Hindlimb muscle (tissue), 1 donor: ENCODE measurements at regions not wholly inside any gene's neighbourhood (a gene's known extent, or its start where the extent isn't known, plus 50 kb on each side); places are given as distances from the start of the nearest gene placed in this dataset.

Experiments used
- DNase-seq: peaks from one replicate; pipeline ENCODE4 v3.0.0-alpha.2; 2013

DNA sequence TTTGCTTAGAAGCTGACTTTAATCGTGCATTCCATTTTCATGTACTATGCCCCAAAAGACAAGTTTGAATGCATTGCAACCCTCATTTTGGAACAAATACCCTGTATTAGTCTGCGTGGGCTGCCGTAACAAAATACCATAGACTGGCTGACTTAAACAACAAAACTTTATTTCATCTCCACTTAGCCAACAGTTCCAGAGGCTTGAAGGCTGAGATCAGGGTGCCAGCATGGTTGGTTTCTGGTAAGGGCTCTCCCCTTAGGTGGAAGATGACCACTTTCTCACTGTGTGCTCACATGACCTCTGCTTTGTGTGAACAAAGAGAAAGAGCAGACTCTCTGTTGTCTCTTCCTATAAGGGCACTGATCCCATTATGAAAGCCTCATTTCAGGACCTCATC lies 431.7 kb upstream of the MAP3K7 start:
- no peak for DNase-seq

DNA sequence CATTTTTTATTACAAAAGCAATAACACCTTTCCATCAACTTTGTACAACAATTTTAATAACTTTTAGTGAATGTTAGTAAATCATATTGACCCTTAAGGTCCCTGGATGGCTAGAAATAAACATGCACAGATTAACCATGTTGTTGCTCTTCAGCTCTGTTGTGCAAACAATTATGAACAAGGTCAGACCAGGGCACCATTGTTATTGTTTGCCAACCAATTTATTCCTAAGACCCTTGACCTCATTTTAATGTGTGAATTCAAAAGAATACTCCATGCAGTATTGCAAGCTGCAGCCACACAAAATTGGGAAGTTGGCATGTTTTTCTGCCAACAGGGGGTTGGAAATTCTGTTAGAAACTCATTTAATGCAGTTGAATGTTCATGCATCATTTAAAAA lies 426.6 kb upstream of the MAP3K7 start:
- no peak for DNase-seq

DNA sequence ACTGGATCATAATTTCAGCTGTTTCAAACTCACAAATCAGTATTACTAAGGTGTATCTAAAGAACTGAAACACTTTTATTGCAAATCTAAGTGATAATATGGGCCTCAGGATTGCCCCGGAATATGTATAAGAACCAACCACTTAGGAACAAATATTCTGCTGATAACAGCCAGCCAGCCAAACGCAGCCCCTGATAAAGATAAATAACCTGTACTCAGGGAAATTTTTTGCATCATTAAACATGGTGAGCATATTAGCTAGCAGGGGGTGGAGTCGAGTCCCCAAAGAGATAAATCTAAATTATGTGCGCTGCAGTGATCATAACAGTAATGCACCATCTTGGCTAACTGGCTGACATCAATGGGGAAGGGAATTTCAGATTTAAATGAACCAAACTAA lies 410.2 kb upstream of the MAP3K7 start:
- DNase-seq = no peak

DNA sequence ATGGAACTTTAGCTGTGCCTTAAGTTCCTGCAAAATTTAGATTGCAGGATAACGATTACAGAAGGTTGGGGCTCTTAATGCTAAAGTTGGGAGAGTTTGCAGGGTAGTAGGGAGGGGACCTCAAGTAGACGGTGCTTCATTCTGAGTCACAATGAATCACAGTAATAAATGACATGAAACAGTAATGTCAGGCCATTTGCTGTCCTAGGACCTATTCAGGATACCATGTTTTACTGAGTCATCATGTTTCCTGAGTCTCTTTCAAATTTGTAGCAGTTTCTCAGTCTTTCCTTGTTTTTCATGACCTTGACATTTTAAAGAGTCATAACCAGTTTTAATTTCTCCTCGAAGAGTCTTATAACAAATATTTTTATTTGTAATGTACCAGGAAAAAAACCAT lies 406.9 kb upstream of the MAP3K7 start:
- DNase-seq = no peak

DNA sequence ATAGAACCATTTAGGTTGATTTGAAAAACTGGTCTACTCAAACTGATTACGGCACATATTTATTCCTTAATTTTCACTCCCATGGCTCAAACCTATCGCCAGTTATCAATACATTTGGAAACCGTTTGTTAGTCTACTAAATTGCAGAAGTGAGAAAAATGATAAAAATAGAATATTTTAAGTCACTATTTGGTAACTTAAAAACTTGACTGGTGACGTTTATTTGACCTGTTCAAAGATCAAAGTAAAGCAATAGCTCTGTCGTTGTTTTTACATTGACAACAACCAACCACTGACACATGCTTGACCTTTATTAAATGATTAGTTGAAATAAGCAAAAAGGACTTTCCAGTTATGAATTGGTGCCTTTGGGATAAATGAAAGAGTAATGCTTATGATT lies 402.9 kb upstream of the MAP3K7 start:
- DNase-seq = no peak

DNA sequence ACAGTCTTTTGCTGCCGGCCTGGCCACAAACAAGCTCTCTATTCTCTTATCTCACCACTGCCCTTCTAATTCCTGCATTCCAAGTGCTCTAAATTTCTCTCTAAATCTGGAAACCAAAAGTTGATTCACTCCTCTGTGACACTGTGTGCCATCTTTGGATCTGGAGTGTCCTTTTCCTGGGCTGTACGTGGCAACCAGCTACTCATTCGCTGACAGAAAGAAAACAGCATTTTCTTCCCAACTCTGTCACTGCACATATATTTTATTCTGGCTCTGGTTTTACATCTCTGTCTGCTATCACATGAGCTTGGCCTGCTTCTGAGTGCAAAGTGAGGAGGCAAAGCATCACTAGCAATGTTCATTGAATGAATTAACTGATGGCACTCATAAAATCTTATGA lies 397.2 kb upstream of the MAP3K7 start:
- DNase-seq = no peak

DNA sequence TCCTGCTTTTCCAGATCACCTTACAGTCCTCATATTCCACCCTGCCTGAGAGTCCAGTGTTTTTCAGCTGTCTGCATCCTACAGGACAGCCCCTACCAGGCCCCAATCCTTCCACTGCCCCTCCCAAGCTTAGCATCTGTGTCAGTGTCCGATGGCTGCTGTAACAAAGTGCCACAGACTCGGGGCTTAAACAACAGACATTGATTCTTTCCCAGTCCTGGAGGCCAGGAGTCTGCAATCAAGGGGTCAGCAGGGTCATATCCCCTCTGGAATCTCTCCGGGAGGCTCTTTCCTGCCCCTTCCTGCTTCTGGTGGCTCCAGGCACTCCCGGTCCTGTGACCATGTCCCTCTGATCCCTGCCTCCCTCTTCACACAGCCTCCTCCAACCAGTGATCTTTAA lies 396.6 kb upstream of the MAP3K7 start:
- DNase-seq = no peak

DNA sequence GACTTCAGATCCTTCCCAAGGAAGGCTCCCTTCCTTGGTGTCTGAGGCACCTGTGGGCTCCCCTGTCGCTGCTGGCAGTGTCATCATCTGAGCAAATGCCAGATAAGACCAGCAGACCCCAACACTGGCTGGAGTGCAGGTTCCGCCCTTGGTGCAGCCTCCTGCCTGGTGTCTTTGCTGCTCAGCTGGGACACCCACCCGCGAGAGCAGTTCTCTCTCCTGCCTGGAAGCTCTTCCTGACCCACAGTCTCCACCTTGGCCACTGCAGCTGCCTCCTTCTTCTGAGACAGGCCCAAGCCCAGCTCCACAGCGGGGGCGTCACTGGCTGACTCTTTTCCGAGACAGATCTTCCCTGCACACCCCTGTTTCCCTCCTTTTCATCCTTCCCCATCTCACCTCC lies 395.7 kb upstream of the MAP3K7 start:
- no peak for DNase-seq

DNA sequence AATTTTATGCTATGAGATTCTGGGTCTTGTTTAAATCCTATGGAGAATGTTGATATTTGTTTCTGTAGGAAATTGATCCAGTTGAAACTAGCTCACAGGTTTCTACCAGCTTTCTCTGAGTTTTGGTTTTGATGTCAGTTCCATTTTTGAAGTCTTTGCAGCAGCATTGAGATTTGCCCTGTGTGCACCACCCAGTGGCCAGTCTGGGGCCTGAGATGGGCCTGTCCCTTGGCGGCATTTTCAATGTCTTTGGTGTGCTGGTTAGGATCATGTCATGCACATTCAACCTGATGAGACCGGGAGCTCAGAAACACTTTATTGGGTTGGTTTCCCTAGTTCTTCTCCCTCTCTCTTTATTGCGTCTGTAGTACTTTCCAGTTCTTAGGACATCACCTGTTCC lies 395.2 kb upstream of the MAP3K7 start:
- DNase-seq = no peak

DNA sequence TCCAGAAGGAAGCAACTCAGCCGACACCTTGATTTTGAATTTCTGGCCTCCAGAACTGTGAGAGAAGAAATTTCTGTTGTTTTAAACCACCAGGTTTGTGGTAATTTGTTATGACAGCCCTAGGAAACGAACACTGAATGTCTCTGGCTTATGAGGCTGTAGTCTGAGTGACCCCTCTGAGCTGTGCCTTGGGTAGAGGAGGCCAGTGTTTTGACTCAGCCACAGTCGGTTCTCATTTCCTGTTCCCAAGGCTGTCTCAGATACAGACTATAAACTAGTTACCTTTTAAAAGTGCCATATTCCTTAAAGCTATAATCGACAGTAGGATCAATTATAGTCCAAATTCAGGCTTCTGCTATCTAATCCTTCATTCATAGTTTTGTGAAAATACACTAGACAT lies 391.2 kb upstream of the MAP3K7 start:
- no peak for DNase-seq

DNA sequence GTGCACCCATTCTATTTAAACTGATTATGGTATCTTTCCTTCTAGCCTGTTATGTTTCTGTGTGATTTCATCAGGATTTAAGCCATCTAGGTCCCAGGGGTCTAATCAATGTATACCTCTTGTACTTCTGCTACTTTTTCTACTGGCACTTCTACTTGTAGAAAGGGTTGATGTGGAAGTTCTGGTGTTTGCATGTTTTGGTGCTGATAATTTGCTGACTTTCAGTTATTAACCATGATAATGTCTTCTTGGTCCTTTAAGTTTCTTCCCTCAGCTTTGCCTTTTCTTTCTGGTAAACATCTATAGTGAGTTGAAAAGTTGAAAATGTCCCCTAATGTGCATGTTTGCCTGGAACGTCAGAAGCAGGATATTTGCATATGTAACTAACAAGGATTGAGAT lies 390.6 kb upstream of the MAP3K7 start:
- no peak for DNase-seq

DNA sequence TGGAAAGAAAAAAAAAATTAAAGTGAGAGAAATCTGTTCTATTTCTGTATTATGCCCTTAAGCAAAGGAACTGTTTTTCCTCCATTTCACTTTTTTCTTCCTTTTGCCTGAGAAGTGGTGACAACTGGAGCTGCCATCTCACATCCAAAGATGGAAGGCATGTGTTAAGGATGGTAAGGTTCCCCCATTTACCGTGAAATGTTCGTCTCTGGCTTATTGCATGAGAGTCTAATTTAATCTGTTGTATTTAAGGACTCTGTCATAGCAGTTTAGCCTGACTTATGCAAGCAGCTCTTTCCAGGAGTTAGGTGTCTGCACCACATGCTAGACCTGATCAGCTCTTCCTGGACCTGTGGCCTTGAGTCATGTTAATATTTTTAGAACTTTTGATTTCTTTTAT lies 389.5 kb upstream of the MAP3K7 start:
- no peak for DNase-seq

DNA sequence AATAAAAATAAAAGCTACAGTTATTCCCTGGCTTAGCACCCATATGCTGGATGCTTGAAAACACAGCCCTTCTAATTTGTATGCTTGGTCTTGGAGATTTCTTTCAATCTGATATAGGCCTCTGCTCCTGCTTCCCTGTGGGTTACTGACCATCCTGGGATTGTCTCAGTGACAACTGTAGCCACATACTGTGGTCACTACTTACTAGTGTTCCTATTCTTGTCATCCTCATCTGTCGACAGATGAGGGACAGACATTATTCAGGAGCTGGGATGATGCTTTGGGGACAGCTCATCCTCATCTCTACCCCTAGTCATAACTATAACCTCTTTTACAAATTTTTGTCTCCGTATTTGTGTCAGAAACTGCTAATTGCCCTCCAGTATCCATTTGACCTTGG lies 388.9 kb upstream of the MAP3K7 start:
- no peak for DNase-seq

DNA sequence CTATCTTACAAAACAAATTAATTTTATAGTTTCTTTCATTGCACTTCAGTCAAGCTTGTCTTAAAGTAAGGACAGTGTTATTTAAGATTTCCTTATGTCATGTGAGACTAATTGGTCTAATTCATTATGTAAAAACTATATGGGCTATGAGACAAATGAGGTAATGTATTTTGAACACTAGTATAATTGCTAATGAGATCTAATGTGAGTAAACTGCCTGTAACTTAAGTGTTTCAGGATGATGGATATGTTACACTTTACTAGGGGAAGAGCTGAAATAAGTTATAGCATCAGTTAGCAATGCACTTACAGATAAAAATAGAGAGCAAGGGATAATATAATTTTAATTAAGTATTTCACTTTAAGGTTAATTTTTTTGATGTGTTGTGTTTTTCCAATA lies 386.3 kb upstream of the MAP3K7 start:
- no peak for DNase-seq

DNA sequence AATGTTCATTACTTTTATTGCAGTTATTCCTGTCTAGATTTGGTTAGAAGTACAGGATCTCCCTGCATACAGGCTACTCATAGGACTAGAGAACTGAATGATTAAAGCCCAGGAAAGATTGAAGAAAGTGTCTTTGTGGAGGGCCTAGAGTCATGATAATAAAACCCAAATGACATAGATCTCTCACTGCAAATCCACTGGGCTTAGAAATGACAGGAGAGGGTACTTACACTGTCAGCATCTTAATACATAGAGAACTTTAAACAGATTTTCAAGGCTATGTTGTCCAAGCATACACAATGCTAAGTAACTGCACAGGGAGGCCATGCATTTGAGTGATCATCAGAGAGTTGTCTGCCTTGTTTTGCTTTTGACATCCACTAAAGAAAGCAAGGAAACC lies 383.8 kb upstream of the MAP3K7 start:
- DNase-seq = no peak

DNA sequence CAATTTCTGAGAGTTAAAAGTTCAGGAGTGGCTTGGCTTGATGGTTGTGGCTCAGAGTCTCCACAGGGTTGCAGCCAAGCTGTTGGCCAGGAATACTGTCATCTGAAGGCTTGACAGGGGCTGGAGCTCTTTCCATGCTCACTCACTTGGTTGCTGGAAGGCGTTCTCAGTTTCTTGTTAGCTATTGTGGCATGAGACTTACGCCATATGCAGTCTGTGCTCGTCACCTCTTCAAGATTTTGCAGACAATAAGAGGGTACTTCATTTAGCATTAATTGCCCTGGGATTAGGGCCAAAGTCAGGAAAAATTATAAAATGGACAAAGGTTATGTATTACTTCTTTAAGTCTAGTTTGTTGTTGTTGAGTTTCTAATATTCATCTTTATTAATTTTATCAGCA lies 380.6 kb upstream of the MAP3K7 start:
- DNase-seq = no peak

DNA sequence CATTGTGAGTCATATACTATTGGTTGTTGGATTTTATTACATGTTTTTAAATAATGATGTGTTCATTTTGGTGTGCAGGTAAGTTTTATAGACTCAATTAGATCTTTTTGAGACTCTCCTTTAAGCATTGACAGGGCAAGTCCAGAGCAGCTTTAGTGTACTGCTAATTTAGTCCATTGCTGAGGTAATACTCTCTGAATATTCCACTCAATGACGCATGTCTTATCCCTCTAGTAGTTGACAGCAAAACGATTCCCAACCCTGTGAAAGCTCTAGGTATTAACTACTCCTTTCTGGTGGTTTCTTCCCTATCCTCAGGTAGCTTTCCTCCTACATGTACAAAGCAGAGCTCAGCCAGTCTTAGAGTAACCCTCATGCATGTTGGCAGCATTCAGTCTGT lies 373.5 kb upstream of the MAP3K7 start:
- no peak for DNase-seq

DNA sequence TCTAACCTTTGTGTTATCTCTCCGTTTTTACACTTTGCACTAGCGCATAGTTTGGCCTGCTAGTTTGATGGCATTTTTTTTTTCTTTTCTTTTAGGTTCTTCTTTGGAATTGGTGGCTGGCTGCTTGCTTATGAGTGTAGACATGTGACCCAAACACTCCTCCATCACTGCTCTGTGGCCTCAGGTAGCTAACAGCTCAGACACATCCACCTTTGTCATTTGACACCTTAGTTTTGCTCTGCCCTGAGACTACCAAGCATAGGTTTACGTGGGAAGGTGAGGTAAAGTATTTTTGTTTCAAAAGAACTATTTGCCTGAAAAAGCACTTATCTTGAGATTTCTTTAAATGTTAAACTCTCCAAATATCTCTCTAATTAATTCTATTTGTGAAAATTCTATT lies 368.4 kb upstream of the MAP3K7 start:
- no peak for DNase-seq

DNA sequence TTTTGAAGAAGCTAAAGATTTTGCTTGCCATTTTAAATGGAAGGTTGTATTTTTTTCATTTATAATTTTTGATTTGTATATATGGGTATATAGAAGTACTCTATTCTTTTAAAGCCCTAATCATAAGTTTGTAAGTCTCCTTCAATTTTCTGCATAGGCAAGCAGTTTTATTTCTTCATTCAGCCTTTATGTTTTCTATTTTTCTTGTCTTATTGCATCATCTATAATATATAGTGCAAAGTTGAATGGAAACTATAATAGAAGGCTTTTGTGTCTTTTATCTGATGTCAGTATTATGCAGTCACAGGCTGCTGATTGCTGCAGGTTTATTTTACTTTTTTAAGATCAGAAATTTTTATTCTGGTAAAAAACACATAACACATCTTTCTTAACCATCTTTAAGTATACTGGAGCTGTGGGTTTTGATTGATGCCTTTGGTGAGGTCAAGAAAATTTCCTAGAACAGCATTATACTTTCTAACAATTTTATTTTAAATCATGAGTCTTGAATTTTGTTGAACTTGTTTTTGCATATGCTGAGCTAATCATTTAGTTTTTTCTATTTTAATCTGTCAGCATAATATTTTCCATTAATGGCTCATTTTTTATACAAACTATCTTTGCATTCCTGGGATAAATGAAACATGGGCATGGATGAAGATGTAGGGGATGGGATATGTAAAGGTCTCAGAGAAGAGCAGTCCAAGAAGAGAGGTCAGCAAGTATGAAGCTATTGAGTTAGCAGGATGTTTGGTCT lies 366.7 kb upstream of the MAP3K7 start:
- DNase-seq = no peak

DNA sequence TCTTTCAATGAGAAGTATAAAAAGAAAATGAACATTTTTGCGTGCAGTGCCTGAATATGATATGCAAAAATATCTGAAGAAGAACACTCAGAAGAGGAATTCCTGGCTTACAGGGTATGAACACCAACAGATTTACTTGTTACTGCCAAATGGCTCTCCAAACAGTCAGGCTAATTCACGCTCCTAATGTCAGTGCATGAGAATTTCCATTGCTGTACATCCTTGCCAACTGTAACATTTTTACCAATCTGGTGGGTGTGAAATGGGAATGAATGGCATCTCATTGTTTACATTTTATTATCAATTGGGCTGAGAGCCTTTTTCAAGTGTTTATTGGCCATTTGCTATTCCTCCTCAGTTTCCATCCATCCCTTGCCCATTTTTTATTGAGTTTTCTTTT lies 365.3 kb upstream of the MAP3K7 start:
- no peak for DNase-seq

DNA sequence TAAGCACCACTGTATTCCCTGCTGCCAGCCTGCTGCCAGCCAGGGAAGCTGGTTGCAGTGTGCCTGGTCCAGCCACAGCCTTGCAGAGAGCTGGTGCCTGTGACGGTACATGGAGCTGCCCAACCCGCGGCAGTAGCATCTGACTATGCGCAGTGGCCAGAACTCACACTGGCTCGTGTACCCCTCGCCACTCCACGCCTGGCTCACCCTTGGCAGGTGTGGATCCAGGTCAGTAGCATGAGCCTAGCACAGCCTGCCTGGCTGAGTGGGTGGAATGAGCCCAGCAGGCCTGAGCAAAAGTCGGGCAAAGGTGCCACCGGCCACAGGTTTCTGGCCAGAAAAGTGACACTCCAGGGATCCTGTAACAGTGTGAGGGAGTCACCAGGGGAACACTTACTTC lies 361.7 kb upstream of the MAP3K7 start:
- DNase-seq = no peak

DNA sequence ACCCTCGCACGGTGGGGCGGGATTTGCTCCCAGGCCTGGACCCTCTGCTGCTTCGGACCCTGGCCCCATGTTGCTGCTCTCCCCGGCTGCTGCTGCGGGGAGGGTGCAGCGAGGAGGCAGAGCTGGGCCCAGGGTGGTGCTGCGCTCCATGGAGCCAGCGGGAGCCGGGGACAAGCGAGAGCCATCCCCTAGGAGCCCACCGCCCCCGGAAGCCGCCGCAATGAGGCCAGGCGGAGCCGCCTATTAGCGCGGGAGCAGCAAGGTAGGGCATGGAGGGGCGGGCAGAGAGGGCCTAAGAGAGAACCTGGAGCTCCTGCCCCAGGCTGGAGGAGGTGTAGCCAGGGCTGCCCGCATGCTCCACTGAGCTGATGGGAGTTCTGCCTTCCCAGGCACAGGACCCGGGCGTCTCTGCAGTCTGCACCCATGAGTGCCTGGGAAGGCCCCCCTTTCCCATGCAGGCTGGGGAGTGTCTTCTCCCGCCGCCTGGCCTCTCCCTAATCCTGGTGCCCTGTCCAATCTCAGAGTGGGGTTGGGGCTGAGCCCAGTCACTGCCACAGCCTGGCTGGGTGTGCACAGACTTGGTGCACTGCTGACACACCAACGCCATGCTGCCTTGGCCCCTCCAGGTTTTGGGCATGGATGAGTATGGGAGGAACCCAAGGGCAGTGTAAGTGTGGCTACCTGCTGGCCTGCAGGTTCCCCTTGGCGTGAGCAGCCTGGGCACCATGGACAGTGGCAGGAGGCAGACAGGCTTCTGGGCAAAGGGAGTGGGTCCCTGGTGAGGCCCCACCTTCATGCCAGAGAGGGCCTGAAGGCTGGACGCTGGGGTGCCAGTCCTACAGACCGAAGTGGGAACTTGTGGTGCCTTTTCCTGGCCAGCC lies 360.6 kb upstream of the MAP3K7 start:
- no peak for DNase-seq

DNA sequence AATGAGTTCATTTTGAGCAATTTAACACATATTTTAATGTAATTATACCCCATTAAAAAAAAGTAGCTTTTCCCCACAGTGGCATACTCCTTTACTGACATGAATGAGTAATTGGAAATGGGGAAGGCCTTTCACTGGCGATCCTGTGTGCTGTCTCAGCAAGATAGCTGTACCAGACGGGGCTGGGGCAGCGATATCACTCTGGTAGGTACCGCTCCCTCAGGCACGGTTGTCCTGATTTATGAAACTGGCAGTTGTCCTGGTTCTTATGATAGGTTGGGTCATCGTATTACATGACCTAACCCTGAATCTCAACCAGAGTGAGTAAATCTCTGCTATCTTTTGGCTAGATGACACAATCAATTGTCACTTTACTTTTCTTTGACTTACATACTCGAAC lies 355.0 kb upstream of the MAP3K7 start:
- DNase-seq = no peak

DNA sequence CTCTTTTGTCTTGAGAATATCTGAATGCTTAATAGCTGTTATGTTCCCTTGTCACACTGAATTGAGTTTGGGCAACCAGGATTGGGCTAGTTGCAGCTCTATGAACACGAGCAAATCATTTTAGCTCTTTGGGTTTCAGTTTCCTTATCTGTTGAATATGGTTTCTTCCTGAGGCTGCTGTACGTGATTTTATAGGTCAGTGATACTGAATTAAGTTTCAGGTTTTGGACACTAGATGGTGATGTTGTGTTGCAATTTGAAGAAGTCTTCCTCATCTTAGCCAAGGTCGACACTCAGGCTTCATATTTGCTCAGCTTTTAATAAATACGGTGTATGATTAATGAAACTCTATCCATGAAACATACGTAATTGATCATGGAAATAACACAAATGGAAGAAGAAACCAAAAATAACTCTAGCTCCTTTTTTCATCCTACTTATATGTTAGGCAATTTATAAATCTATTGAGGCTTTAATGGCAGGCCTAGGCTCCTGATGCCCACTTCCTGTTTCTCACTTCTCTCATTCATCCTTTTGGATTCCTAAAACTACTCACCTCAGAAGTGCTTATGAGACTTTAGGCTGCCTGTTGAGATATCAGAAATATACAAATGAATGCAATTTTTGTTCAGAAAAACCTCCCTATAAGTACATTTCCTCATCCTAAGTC lies 354.1 kb upstream of the MAP3K7 start:
- peak; percentile 13 for DNase-seq
